Ovary (tissue), 7 donors: ENCODE measurements at regions not wholly inside any gene's neighbourhood (a gene's known extent, or its start where the extent isn't known, plus 50 kb on each side); places are given as distances from the start of the nearest gene placed in this dataset.
"Not testable (repeated sequence)": the region's sequence is repeated elsewhere in the genome, so short reads cannot be mapped to it uniquely, and the experiment has no call there.

Experiments used
- DNase-seq, 5 donors: peaks; one replicate each; pipeline ENCODE4 v3.0.0-alpha.2; 2019 to 2020
- H3K27ac ChIP-seq, 2 donors: fragments of 200-600 bp; one replicate each; pipeline versions ENCODE4 v1.5.1 to v1.8.0; 2019 to 2022
- H3K27me3 ChIP-seq: fragments of 200-600 bp; one replicate; pipeline ENCODE4 v1.8.0; 2022
- H3K36me3 ChIP-seq: fragments of 200-600 bp; sonication (generic); one replicate; pipeline ENCODE4 v1.5.1; 2019
- H3K4me1 ChIP-seq: one replicate; pipeline ENCODE4 v1.8.1; 2013; ENCODE audit warnings: mild to moderate bottlenecking, moderate library complexity; ENCODE audit not compliant: insufficient read depth
- H3K4me3 ChIP-seq: fragments of 200-600 bp; sonication (generic); one replicate; pipeline ENCODE4 v1.5.1; 2017
- H3K9me3 ChIP-seq, 2 donors: fragments of 200-600 bp in 1 of 2; sonication (generic) in 1 of 2; one replicate each; pipeline versions ENCODE4 v1.5.1 to v1.8.1; 2013 to 2019; ENCODE audit warnings: mild to moderate bottlenecking in 1 of 2, moderate library complexity in 1 of 2
- EP300 ChIP-seq: sonication (generic); formaldehyde crosslinking; IDR thresholded peaks from one replicate; pipeline ENCODE4 v1.6.1; 2017; ENCODE audit warnings: antibody characterized with exemption
- POLR2A ChIP-seq: fragments of 450-650 bp; IDR thresholded peaks from one replicate; pipeline ENCODE4 v1.6.1; 2017; ENCODE audit warnings: antibody characterized with exemption, mild to moderate bottlenecking, moderate library complexity
- WGBS, 3 donors: extraction: QIAGEN DNeasy Blood & Tissue Kit in 1 of 3; methylation state at CpG; one replicate each; pipeline versions ENCODE4 v1.1.5 to v1.1.7; 2013 to 2017; 5-methylcytosine and 5-hydroxymethylcytosine counted together
- intact Hi-C, 4 donors: fragments of 100-400 bp; cut with DNase I; formaldehyde crosslinking; loops; one replicate each; pipeline versions ENCODE4 v1.11.0 to v1.15.1; 2022 to 2023
- TF ChIP-seq, protein P1 (sequence below), 3 donors: fragments of 450-650 bp in 2 of 3; fragments of 200-600 bp in 1 of 3; IDR thresholded peaks; one replicate each; pipeline versions ENCODE4 v1.5.1 to v1.8.0; 2016 to 2022; ENCODE audit warnings: antibody characterized with exemption in 3 of 3, mild to moderate bottlenecking in 1 of 3
- donor health status: DM: no; HTN: no; CAD: no; lungs with moderate emphysema.
- donor health status: DM: no; HTN: no; CAD: no.
- donor health status: Bipolar disorder and iron deficiency.
- donor health status: DM: no; HTN: no; CAD: no.
- donor health status: DM: yes; HTN: yes; CAD: no.

GRCh38 chr11:41789376-41789775 is 329.9 kb upstream of the LRRC4C start:
- H3K36me3 ChIP-seq = no peaks in the 10 kb centered on the region
- H3K27me3 ChIP-seq = no peaks in the 10 kb centered on the region
- intact Hi-C loops = no loop called here
- no peak overlapping the region for H3K4me3 ChIP-seq
- no peak for DNase-seq
- H3K27ac ChIP-seq = no peak overlapping the region
- 82 to 90% (median 84%) methylated on average over 3 of the region's 3 CpGs for WGBS, 3 donors
- H3K9me3 ChIP-seq = no peaks in the 10 kb centered on the region
- TF ChIP-seq POLR2A (no peak), EP300 (no peak)
- TF ChIP-seq, protein P1, sequence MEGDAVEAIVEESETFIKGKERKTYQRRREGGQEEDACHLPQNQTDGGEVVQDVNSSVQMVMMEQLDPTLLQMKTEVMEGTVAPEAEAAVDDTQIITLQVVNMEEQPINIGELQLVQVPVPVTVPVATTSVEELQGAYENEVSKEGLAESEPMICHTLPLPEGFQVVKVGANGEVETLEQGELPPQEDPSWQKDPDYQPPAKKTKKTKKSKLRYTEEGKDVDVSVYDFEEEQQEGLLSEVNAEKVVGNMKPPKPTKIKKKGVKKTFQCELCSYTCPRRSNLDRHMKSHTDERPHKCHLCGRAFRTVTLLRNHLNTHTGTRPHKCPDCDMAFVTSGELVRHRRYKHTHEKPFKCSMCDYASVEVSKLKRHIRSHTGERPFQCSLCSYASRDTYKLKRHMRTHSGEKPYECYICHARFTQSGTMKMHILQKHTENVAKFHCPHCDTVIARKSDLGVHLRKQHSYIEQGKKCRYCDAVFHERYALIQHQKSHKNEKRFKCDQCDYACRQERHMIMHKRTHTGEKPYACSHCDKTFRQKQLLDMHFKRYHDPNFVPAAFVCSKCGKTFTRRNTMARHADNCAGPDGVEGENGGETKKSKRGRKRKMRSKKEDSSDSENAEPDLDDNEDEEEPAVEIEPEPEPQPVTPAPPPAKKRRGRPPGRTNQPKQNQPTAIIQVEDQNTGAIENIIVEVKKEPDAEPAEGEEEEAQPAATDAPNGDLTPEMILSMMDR (IDR thresholded peaks at IDR 0.05) = no peak
- no peaks in the 10 kb centered on the region for H3K4me1 ChIP-seq

GRCh38 chr11:41795004-41795403 is 335.6 kb upstream of the LRRC4C start:
- H3K4me3 ChIP-seq = no peak overlapping the region
- no peaks in the 10 kb centered on the region for H3K4me1 ChIP-seq
- no peaks in the 10 kb centered on the region for H3K9me3 ChIP-seq
- H3K36me3 ChIP-seq = no peaks in the 10 kb centered on the region
- WGBS, 3 donors = 69 to 78% (median 74%) methylated on average over 1 of the region's 1 CpG
- no peaks in the 10 kb centered on the region for H3K27me3 ChIP-seq
- H3K27ac ChIP-seq = no peak overlapping the region
- no peak for DNase-seq
- TF ChIP-seq EP300 (no peak), POLR2A (no peak)
- TF ChIP-seq, protein P1 (IDR thresholded peaks at IDR 0.05) = no peak
- intact Hi-C loops = no loop called here

- H3K27me3 ChIP-seq = no peaks in the 10 kb centered on the region
- TF ChIP-seq EP300 (no peak), POLR2A (no peak)
- TF ChIP-seq, protein P1 (IDR thresholded peaks at IDR 0.05) = no peak
- intact Hi-C loops = no loop called here
- no peak overlapping the region for H3K27ac ChIP-seq
- no peaks in the 10 kb centered on the region for H3K4me1 ChIP-seq
- H3K36me3 ChIP-seq = no peaks in the 10 kb centered on the region
- no peaks in the 10 kb centered on the region for H3K9me3 ChIP-seq
- no peak overlapping the region for H3K4me3 ChIP-seq
- DNase-seq = no peak
Measured at GRCh38 chr11:41799754-41800153, 340.3 kb upstream of the LRRC4C start.

DNA sequence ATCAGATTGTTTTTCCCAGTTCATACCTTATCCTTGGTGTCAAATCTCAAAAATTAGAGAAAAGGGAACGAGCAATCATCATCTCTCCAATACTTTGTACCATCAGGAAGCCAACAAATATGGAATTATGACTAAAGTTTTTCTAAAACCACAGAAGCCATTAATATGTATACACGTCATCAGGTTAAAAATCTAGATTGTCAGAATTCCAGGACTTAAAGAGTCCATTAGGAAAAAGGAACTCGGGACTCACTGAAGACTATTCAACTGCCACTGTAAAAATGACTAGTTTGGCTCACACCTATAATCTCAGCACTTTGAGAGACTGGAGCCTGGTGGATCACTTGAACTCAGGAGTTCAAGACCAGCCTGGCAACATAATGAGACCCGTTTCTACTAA is 344.4 kb upstream of the LRRC4C start:
- no peak overlapping the region for H3K27ac ChIP-seq
- no peaks in the 10 kb centered on the region for H3K36me3 ChIP-seq
- no peak for DNase-seq
- 59 to 82% (median 78%) methylated on average over 4 of the region's 4 CpGs for WGBS, 3 donors
- intact Hi-C loops = no loop called here
- TF ChIP-seq POLR2A = no peak
- H3K9me3 ChIP-seq = no peaks in the 10 kb centered on the region
- H3K4me3 ChIP-seq = no peak overlapping the region
- H3K27me3 ChIP-seq = no peaks in the 10 kb centered on the region
- H3K4me1 ChIP-seq = no peaks in the 10 kb centered on the region

GRCh38 chr11:41816396-41816795 is 356.9 kb upstream of the LRRC4C start:
- Histone ChIP-seq H3K4me3 (no peak overlapping the region), H3K27ac (no peak overlapping the region), H3K9me3 (no peaks in the 10 kb centered on the region), H3K4me1 (no peaks in the 10 kb centered on the region), H3K27me3 (peaks cover 3% of the 10 kb centered on the region), H3K36me3 (no peaks in the 10 kb centered on the region)
- intact Hi-C loops = no loop called here
- TF ChIP-seq EP300 = no peak
- no peak for DNase-seq

- WGBS, 3 donors = 88 to 92% (median 89%) methylated on average over 2 of the region's 2 CpGs
Measured at GRCh38 chr11:41824287-41824686, 364.8 kb upstream of the LRRC4C start.

More at GRCh38 chr11:41824287-41824686, 364.8 kb upstream of the LRRC4C start:
- H3K27ac ChIP-seq, H3K9me3 ChIP-seq, intact Hi-C loops, H3K4me1 ChIP-seq, DNase-seq, H3K27me3 ChIP-seq, H3K36me3 ChIP-seq, H3K4me3 ChIP-seq: not testable (repeated sequence)
